GM12878 (cell line): ENCODE measurements at regions not wholly inside any gene's neighbourhood (a gene's known extent, or its start where the extent isn't known, plus 50 kb on each side); places are given as distances from the start of the nearest gene placed in this dataset.

Source experiments
- ATAC-seq: fragments of 200-7000 bp; cut with Tn5 transposase; 3 replicates; pipeline ENCODE4 v1.9.1; 2020; ENCODE audit warnings: mild to moderate bottlenecking, moderate library complexity
- BruUV-seq: library from RNA; stranded (reverse); fragments of 400-500 nt; replicated peaks from 2 replicates; lab custom pipeline; 2021; lab: Mats Ljungman, UMichigan
- CTCF ChIA-PET: fragments of 300-600 bp; sonication (Branson Sonifier 250); formaldehyde crosslinking; extraction: SDS; loops from one replicate; lab custom pipeline; 2021; ENCODE audit warnings: inconsistent platforms; lab: Yijun Ruan, JAX
- POLR2A ChIA-PET: fragments of 350-600 bp; formaldehyde crosslinking; extraction: SDS; loops from one replicate; lab custom pipeline; 2021; ENCODE audit warnings: inconsistent platforms; lab: Charles Lee
- RAD21 ChIA-PET: fragments of 300-600 bp; sonication (Branson Sonifier 250); formaldehyde crosslinking; loops from one replicate; lab custom pipeline; 2023; ENCODE audit warnings: antibody characterized with exemption; ENCODE audit not compliant: unreplicated experiment; lab: Charles Lee
- SMC1A ChIA-PET: fragments of 300-600 bp; sonication (Branson Sonifier 250); formaldehyde crosslinking; loops from one replicate; lab custom pipeline; 2023; ENCODE audit not compliant: unreplicated experiment, uncharacterized antibody; lab: Charles Lee
- DNase-seq: peaks from one replicate; pipeline ENCODE4 v3.0.0-alpha.2; 2011; ENCODE audit warnings: low read depth, low spot score
- FAIRE-seq: peaks from 3 replicates; lab custom pipeline; 2011; peaks lifted over from hg19 to GRCh38; lab: Jason Lieb, UNC
- H2AFZ ChIP-seq: 2 replicates; pipeline ENCODE4 v1.6.0; 2011; ENCODE audit warnings: low read depth, low read length, control low read depth; ENCODE audit not compliant: control insufficient read depth
- H3K27ac ChIP-seq: 2 replicates; pipeline ENCODE4 v1.5.1; 2011; ENCODE audit warnings: control low read depth; ENCODE audit not compliant: control insufficient read depth, insufficient read depth
- H3K27me3 ChIP-seq, 2 experiments: replicated peaks in 1 of 2; 2 replicates each; pipeline versions ENCODE4 v1.6.0 to v1.6.1; 2011; ENCODE audit warnings: low read length in 1 of 2; ENCODE audit not compliant: control insufficient read depth in 2 of 2, insufficient read depth in 2 of 2
- H3K36me3 ChIP-seq, 2 experiments: 2 replicates each; pipeline ENCODE4 v1.5.1; 2011; ENCODE audit warnings: low read length in 1 of 2; ENCODE audit not compliant: control insufficient read depth in 2 of 2, insufficient read depth in 2 of 2
- H3K4me1 ChIP-seq: 2 replicates; pipeline ENCODE4 v1.6.1; 2011; ENCODE audit warnings: mild to moderate bottlenecking, low read length, moderate library complexity, mixed read lengths; ENCODE audit not compliant: control insufficient read depth, insufficient read depth
- H3K4me2 ChIP-seq: 2 replicates; pipeline ENCODE4 v1.6.0; 2011; ENCODE audit warnings: control low read depth; ENCODE audit not compliant: control insufficient read depth, insufficient read depth
- H3K4me3 ChIP-seq: fragments of 200-600 bp; sonication (generic); 2 replicates; pipeline ENCODE4 v1.5.1; 2016
- H3K79me2 ChIP-seq: 2 replicates; pipeline ENCODE4 v1.6.0; 2011; ENCODE audit warnings: low read length; ENCODE audit not compliant: control insufficient read depth, insufficient read depth
- H3K9ac ChIP-seq: 2 replicates; pipeline ENCODE4 v1.8.0; 2011; ENCODE audit warnings: low read length, control low read depth, mixed read lengths; ENCODE audit not compliant: control insufficient read depth, insufficient read depth
- H3K9me3 ChIP-seq: replicated peaks from 3 replicates; pipeline ENCODE4 v1.5.1; 2011; ENCODE audit warnings: mild to moderate bottlenecking, low read length; ENCODE audit not compliant: control insufficient read depth, insufficient read depth
- H4K20me1 ChIP-seq: 2 replicates; pipeline ENCODE4 v1.6.0; 2011; ENCODE audit not compliant: control insufficient read depth, insufficient read depth
- ESRRA ChIP-seq: IDR thresholded peaks from 2 replicates; pipeline ENCODE4 v1.6.1; 2012; ENCODE audit warnings: mild to moderate bottlenecking, low read length, improper control_type of control experiment
- HSF1 ChIP-seq: fragments of 150-350 bp; IDR thresholded peaks from 2 replicates; pipeline ENCODE4 v1.6.1; 2014; ENCODE audit warnings: mild to moderate bottlenecking, low read depth, low read length
- KAT2A ChIP-seq: conservative IDR thresholded peaks from 2 replicates; pipeline ENCODE4 v1.6.1; 2011; ENCODE audit warnings: low read depth, low read length; ENCODE audit not compliant: control insufficient read depth
- KDM1A ChIP-seq: fragments of 200-600 bp; sonication (generic); IDR thresholded peaks from 2 replicates; pipeline ENCODE4 v1.6.1; 2016; ENCODE audit warnings: borderline replicate concordance
- MAX ChIP-seq: IDR thresholded peaks from 2 replicates; pipeline ENCODE4 v1.6.1; 2012; ENCODE audit warnings: low read depth, low read length, improper control_type of control experiment
- NFIC ChIP-seq: IDR thresholded peaks from 2 replicates; pipeline ENCODE4 v1.6.1; 2012; ENCODE audit warnings: low read depth, mild to moderate bottlenecking, inconsistent platforms, low read length, moderate library complexity
- PAX5 ChIP-seq: IDR thresholded peaks from 2 replicates; pipeline ENCODE4 v1.6.1; 2011; ENCODE audit warnings: low read depth, low read length, borderline replicate concordance
- PBX3 ChIP-seq: IDR thresholded peaks from 2 replicates; pipeline ENCODE4 v1.6.1; 2011; ENCODE audit warnings: mild to moderate bottlenecking, low read depth, low read length, moderate library complexity; ENCODE audit not compliant: insufficient replicate concordance
- SMAD1 ChIP-seq: fragments of 450-650 bp; IDR thresholded peaks from 2 replicates; pipeline ENCODE4 v1.6.1; 2018; ENCODE audit warnings: mild to moderate bottlenecking, low read depth; ENCODE audit not compliant: partially characterized antibody
- SPI1 ChIP-seq: IDR thresholded peaks from 2 replicates; pipeline ENCODE4 v1.6.1; 2011; ENCODE audit warnings: low read depth, mild to moderate bottlenecking, low read length, moderate library complexity, borderline replicate concordance; ENCODE audit not compliant: insufficient read depth
- SREBF1 ChIP-seq: IDR thresholded peaks from 2 replicates; pipeline ENCODE4 v1.6.1; 2012; ENCODE audit warnings: mild to moderate bottlenecking, low read length
- SRF ChIP-seq, 2 experiments: IDR thresholded peaks; 2 replicates each; pipeline ENCODE4 v1.6.1; 2011; ENCODE audit warnings: low read depth in 2 of 2, low read length in 2 of 2, mild to moderate bottlenecking in 1 of 2, moderate library complexity in 1 of 2
- USF1 ChIP-seq: IDR thresholded peaks from 2 replicates; pipeline ENCODE4 v1.6.1; 2011; ENCODE audit warnings: borderline replicate concordance, low read depth, mild to moderate bottlenecking, moderate library complexity, mixed read lengths, low read length; ENCODE audit not compliant: insufficient read depth; ENCODE audit errors: extremely low read length
- YY1 ChIP-seq: IDR thresholded peaks from 2 replicates; pipeline ENCODE4 v1.6.1; 2011; ENCODE audit warnings: low read depth, mild to moderate bottlenecking, low read length
- ZNF217 ChIP-seq: fragments of 450-650 bp; IDR thresholded peaks from 2 replicates; pipeline ENCODE4 v1.6.1; 2017; ENCODE audit warnings: antibody characterized with exemption, mild to moderate bottlenecking
- WGBS: methylation state at CpG from one replicate; pipeline ENCODE4 v1.1.6; 2016; ENCODE audit warnings: low lambda C conversion rate; ENCODE audit not compliant: insufficient replicate concordance, insufficient coverage; ENCODE audit errors: missing lambda C conversion rate; 5-methylcytosine and 5-hydroxymethylcytosine counted together
- in situ Hi-C: fragments of 300-500 bp; cut with MboI; formaldehyde crosslinking; loops from 9 replicates; pipeline ENCODE4 v1.14.3; 2018; ENCODE audit warnings: mixed read lengths
- intact Hi-C: fragments of 100-400 bp; cut with micrococcal nuclease; formaldehyde crosslinking; loops from one replicate; pipeline ENCODE4 v1.14.2; 2022; ENCODE audit not compliant: unreplicated experiment

GRCh38 chr9:75490326-75490725, 400.1 kb upstream of the PCSK5 start:
- H3K27ac ChIP-seq: no peak overlapping the region
- in situ Hi-C loops (no loop called here), intact Hi-C loops (loop anchor here (10.0 kb wide), 1 partner anchor 374 kb away; no protein-coding TSS in a partner anchor)
- no peaks in the 10 kb centered on the region for H3K4me1 ChIP-seq
- RAD21 ChIA-PET: no interaction called here
- no peak for ATAC-seq
- no TSS peak for BruUV-seq
- DNase-seq: no peak
- POLR2A ChIA-PET: no interaction called here
- no peaks in the 10 kb centered on the region for H3K9me3 ChIP-seq
- H3K79me2 ChIP-seq: no peaks in the 10 kb centered on the region
- no peak for FAIRE-seq
- no peak overlapping the region for H3K9ac ChIP-seq
- WGBS: 0% methylated on average over 2 of the region's 2 CpGs
- H4K20me1 ChIP-seq: no peaks in the 10 kb centered on the region
- H2AFZ ChIP-seq: no peak overlapping the region
- H3K4me3 ChIP-seq: no peak overlapping the region
- CTCF ChIA-PET: interaction anchor here (1.1 kb wide), 1 partner anchor 229 kb away, joined by 3 read pairs; no protein-coding TSS in a partner anchor
- SMC1A ChIA-PET: no interaction called here
- TF ChIP-seq HSF1 (no peak), ESRRA (no peak), SRF (IDR thresholded peaks at IDR 0.05; ENCODE audit: low read depth in 2 of 2, low read length in 2 of 2) (no peak), ZNF217 (no peak), NFIC (no peak), KAT2A (no peak), KDM1A (no peak), MAX (no peak), YY1 (no peak), SPI1 (no peak), PBX3 (no peak), USF1 (no peak), PAX5 (no peak), SREBF1 (no peak), SMAD1 (no peak)
- H3K27me3 ChIP-seq: no peaks in the 10 kb centered on the region
- no peaks in the 10 kb centered on the region for H3K36me3 ChIP-seq
- no peak overlapping the region for H3K4me2 ChIP-seq
